CD4-positive, alpha-beta memory T cell (primary cell): ENCODE measurements at regions not wholly inside any gene's neighbourhood (a gene's known extent, or its start where the extent isn't known, plus 50 kb on each side); places are given as distances from the start of the nearest gene placed in this dataset.
"Not testable (repeated sequence)": the region's sequence is repeated elsewhere in the genome, so short reads cannot be mapped to it uniquely, and the experiment has no call there.

Experiments
- CTCF ChIA-PET: fragments of 350-600 bp; sonication (Branson Sonifier 250); formaldehyde crosslinking; loops from one replicate; lab custom pipeline; 2021; ENCODE audit warnings: inconsistent platforms; ENCODE audit not compliant: partially characterized antibody; lab: Charles Lee
- POLR2A ChIA-PET: fragments of 350-600 bp; sonication (Branson Sonifier 250); formaldehyde crosslinking; loops from one replicate; lab custom pipeline; 2021; ENCODE audit not compliant: partially characterized antibody; lab: Charles Lee
- DNase-seq, 5 donors: peaks; one replicate each; pipeline versions ENCODE4 v3.0.0 to v3.0.0-alpha.2; 2020 to 2022; ENCODE audit warnings: mixed read lengths in 1 of 5
- H3K27ac ChIP-seq: one replicate; pipeline ENCODE4 v1.7.0; 2013; ENCODE audit warnings: low read depth, low read length
- H3K27me3 ChIP-seq: 2 replicates; pipeline ENCODE4 v1.7.0; 2013; ENCODE audit warnings: mild to moderate bottlenecking, low read length, moderate library complexity; ENCODE audit not compliant: insufficient read depth
- H3K36me3 ChIP-seq: 2 replicates; pipeline ENCODE4 v1.7.0; 2013; ENCODE audit warnings: mild to moderate bottlenecking, low read length, moderate library complexity; ENCODE audit not compliant: insufficient read depth
- H3K4me1 ChIP-seq: 2 replicates; pipeline ENCODE4 v1.7.0; 2013; ENCODE audit warnings: mild to moderate bottlenecking, low read length, moderate library complexity; ENCODE audit not compliant: insufficient read depth
- H3K4me3 ChIP-seq, 2 donors: one replicate each; pipeline ENCODE4 v1.7.0; 2013; ENCODE audit warnings: low read length in 2 of 2, mild to moderate bottlenecking in 1 of 2
- H3K9me3 ChIP-seq, 2 donors: one replicate each; pipeline ENCODE4 v1.7.0; 2013; ENCODE audit warnings: low read length in 2 of 2, control low read depth in 1 of 2; ENCODE audit not compliant: control insufficient read depth in 1 of 2
- H3K27ac Mint-ChIP-seq, 7 donors: one replicate each; pipeline ENCODE4 v1.8.0; 2020 to 2021; ENCODE audit warnings: mixed read lengths in 7 of 7, mild to moderate bottlenecking in 6 of 7, inconsistent platforms in 3 of 7, moderate library complexity in 3 of 7
- H3K27me3 Mint-ChIP-seq, 2 donors: one replicate each; pipeline ENCODE4 v1.8.0; 2020 to 2021; ENCODE audit warnings: mixed read lengths in 2 of 2
- H3K36me3 Mint-ChIP-seq, 2 donors: one replicate each; pipeline ENCODE4 v1.8.0; 2020 to 2021; ENCODE audit warnings: mixed read lengths in 2 of 2, inconsistent platforms in 1 of 2, mild to moderate bottlenecking in 1 of 2
- H3K4me1 Mint-ChIP-seq, 4 donors: one replicate each; pipeline ENCODE4 v1.8.0; 2020 to 2021; ENCODE audit warnings: mixed read lengths in 4 of 4, mild to moderate bottlenecking in 1 of 4
- H3K4me3 Mint-ChIP-seq, 8 donors: one replicate each; pipeline ENCODE4 v1.8.0; 2020 to 2021; ENCODE audit warnings: mixed read lengths in 8 of 8, mild to moderate bottlenecking in 7 of 8, moderate library complexity in 6 of 8, inconsistent platforms in 3 of 8
- H3K9me3 Mint-ChIP-seq, 8 donors: one replicate each; pipeline ENCODE4 v1.8.0; 2020 to 2021; ENCODE audit warnings: mixed read lengths in 8 of 8, mild to moderate bottlenecking in 5 of 8, inconsistent platforms in 3 of 8, moderate library complexity in 1 of 8
- intact Hi-C: fragments of 100-400 bp; cut with micrococcal nuclease; formaldehyde crosslinking; loops from one replicate; pipeline ENCODE4 v1.15.1; 2023

DNA sequence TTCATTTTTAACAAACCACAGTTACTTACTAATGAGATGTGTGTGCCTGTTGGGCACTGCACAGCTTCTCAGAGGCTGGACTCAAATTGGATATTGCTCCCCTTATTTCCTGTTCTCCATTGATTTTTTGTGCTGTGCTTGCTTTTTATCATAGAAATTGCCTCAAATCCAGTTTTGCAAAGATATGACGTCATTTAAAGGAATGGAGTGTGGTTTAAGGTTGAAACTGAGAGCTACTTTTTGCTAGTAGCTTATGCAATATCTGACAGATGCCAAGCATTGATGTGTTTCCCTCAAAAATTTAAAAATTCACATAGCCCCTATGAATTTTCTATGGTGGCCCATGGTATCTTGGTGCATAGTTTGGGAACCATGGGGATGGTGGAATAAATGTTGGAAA, 67.7 kb upstream of the ROPN1 start:
- Histone ChIP-seq H3K36me3 (no peaks in the 10 kb centered on the region), H3K4me1 (no peaks in the 10 kb centered on the region), H3K27me3 (peaks cover 4% of the 10 kb centered on the region), H3K4me3 (no peak overlapping the region), H3K9me3 (no peaks in the 10 kb centered on the region), H3K27ac (no peak overlapping the region)
- intact Hi-C loops = no loop called here
- H3K27me3 Mint-ChIP-seq = peaks cover 4 to 14% of the 10 kb centered on the region in 2 donors
- no peak for DNase-seq
- POLR2A ChIA-PET = no interaction called here
- peaks cover 0 to 3% (median 0%) of the 10 kb centered on the region in 8 donors for H3K9me3 Mint-ChIP-seq
- H3K4me3 Mint-ChIP-seq = no peak overlapping the region
- CTCF ChIA-PET = interaction anchor here (1.1 kb wide), 1 partner anchor 26 kb away, joined by 4 read pairs; the partner anchor contains the start of gene KALRN
- H3K36me3 Mint-ChIP-seq = no peaks in the 10 kb centered on the region
- H3K4me1 Mint-ChIP-seq = no peaks in the 10 kb centered on the region
- H3K27ac Mint-ChIP-seq = no peak overlapping the region

DNA sequence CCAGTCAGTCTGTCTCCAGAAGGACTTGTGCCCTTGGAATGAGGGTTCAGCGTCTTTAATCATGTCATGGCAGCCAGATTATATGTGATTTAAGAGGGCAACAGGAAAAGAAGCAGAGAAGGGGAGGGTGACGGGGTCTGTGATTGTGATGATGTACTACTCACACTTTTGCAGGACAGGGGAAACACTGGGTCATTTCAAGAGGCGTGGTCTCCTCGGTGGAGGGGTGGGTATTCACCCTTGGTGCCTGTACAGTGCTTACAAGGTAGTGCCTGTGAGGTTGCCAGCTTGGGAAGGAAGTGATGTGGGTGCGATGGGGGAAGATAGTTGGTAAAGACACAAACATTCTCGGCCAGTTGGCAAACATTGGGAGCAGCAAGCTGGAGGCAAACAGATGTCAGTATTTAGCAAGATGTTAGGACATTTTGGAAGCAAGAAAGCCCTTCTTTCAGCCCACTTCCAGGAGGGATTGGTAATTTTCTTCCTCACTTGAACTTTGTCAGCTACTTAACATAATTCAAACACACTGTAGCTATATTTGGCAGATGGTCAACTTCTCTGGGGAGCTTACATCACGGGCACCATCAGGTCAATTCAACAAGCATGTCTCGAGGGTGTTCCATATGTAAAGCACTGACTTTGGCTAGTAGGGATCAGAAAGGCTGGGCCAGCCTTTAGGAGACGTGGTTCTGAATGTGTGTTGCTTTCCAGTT, 71.4 kb upstream of the ROPN1 start:
- CTCF ChIA-PET = interaction anchor here (1.5 kb wide), 1 partner anchor 17 kb away, joined by 3 read pairs; no protein-coding TSS in a partner anchor
- no peaks in the 10 kb centered on the region for H3K27me3 ChIP-seq
- DNase-seq = no peak

GRCh38 chr3:124064050-124064449, 72.1 kb upstream of the ROPN1 start:
- Histone ChIP-seq H3K36me3 (no peaks in the 10 kb centered on the region), H3K27me3 (no peaks in the 10 kb centered on the region), H3K9me3 (no peaks in the 10 kb centered on the region), H3K4me1 (no peaks in the 10 kb centered on the region), H3K4me3 (no peak overlapping the region), H3K27ac (no peak overlapping the region)
- no peak for DNase-seq
- H3K4me1 Mint-ChIP-seq = no peaks in the 10 kb centered on the region
- H3K36me3 Mint-ChIP-seq = no peaks in the 10 kb centered on the region
- CTCF ChIA-PET = interaction anchor here (1.5 kb wide), 1 partner anchor 16 kb away, joined by 3 read pairs; no protein-coding TSS in a partner anchor
- peaks cover 0 to 2% (median 0%) of the 10 kb centered on the region in 8 donors for H3K9me3 Mint-ChIP-seq
- no peak overlapping the region for H3K4me3 Mint-ChIP-seq
- POLR2A ChIA-PET = no interaction called here
- intact Hi-C loops = no loop called here
- peaks cover 5 to 7% of the 10 kb centered on the region in 2 donors for H3K27me3 Mint-ChIP-seq
- no peak overlapping the region for H3K27ac Mint-ChIP-seq

More for the DNA sequence above, 71.4 kb upstream of the ROPN1 start:
- Histone ChIP-seq H3K36me3 (no peaks in the 10 kb centered on the region), H3K27ac (no peak overlapping the region), H3K4me1 (no peaks in the 10 kb centered on the region), H3K9me3 (no peaks in the 10 kb centered on the region), H3K4me3 (no peak overlapping the region)
- intact Hi-C loops = no loop called here
- Mint-ChIP-seq H3K27ac (no peak overlapping the region), H3K27me3 (peaks cover 7% of the 10 kb centered on the region in 2 donors), H3K9me3 (peaks cover 0 to 2% (median 0%) of the 10 kb centered on the region in 8 donors), H3K4me1 (no peaks in the 10 kb centered on the region), H3K4me3 (no peak overlapping the region), H3K36me3 (no peaks in the 10 kb centered on the region)
- POLR2A ChIA-PET = no interaction called here

DNA sequence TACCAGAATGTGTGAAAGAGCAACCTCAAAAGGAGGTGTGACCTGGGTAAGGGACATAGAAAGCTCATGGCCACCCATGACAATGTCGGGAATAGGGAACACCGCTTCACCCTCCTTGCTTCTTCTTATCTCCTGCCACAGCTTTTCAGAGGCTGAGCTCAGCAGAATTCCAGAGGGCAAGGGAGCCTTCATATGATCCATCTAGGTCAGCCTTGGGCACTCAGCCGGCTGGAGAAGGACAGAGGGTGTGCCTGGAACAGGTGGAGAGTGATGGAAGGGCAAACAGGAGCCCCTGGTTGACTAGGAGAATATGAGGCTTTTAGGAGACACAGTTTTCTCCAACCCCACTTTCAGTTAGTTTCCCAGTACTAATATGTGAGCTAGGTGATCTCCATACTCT, 74.6 kb upstream of the ROPN1 start:
- intact Hi-C loops, CTCF ChIA-PET: not testable (repeated sequence)

GRCh38 chr3:124069706-124070105, 77.8 kb upstream of the ROPN1 start:
- intact Hi-C loops, DNase-seq, H3K4me3 Mint-ChIP-seq, H3K4me1 Mint-ChIP-seq, H3K36me3 ChIP-seq, H3K4me1 ChIP-seq, H3K9me3 Mint-ChIP-seq, H3K9me3 ChIP-seq, H3K4me3 ChIP-seq, CTCF ChIA-PET, H3K36me3 Mint-ChIP-seq, POLR2A ChIA-PET, H3K27me3 ChIP-seq, H3K27ac Mint-ChIP-seq, H3K27ac ChIP-seq: not testable (repeated sequence)
- H3K27me3 Mint-ChIP-seq = peaks cover 7 to 15% of the 10 kb centered on the region in 2 donors

More for the DNA sequence above, 74.6 kb upstream of the ROPN1 start:
- H3K4me3 ChIP-seq, DNase-seq, H3K4me3 Mint-ChIP-seq, H3K27me3 ChIP-seq, H3K9me3 Mint-ChIP-seq, H3K4me1 ChIP-seq, H3K27ac ChIP-seq, H3K9me3 ChIP-seq, H3K36me3 ChIP-seq, POLR2A ChIA-PET, H3K27ac Mint-ChIP-seq, H3K36me3 Mint-ChIP-seq, H3K4me1 Mint-ChIP-seq: not testable (repeated sequence)
- peaks cover 7 to 17% of the 10 kb centered on the region in 2 donors for H3K27me3 Mint-ChIP-seq

GRCh38 chr3:124075090-124075489, 83.2 kb upstream of the ROPN1 start:
- H3K27me3 ChIP-seq, H3K4me1 ChIP-seq, DNase-seq, H3K27ac Mint-ChIP-seq, H3K9me3 Mint-ChIP-seq, intact Hi-C loops, H3K4me1 Mint-ChIP-seq, H3K4me3 ChIP-seq, H3K9me3 ChIP-seq, POLR2A ChIA-PET, H3K27ac ChIP-seq, H3K36me3 Mint-ChIP-seq, CTCF ChIA-PET, H3K4me3 Mint-ChIP-seq, H3K36me3 ChIP-seq: not testable (repeated sequence)
- H3K27me3 Mint-ChIP-seq = peaks cover 5 to 13% of the 10 kb centered on the region in 2 donors

DNA sequence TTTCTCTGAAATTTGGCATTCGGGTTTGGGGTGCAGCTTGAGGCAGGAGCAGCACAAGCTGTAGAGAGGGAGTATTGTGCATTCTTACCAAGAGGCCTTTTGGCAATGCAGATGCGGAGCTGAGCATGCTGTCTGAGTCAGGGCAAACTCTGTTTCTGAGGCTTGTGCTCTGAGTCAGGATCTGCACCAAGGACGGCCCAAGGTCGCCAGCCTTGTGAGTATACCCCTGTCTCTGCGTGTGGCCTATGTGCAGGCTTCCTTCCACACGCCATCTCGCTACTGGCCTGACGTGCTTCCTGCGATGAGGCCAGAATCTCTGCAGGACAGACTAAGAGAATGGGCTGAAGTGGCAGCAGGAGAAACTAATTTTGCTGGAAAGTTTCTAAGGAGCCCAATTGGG, 83.8 kb upstream of the ROPN1 start:
- Histone ChIP-seq H3K4me3 (no peak overlapping the region), H3K4me1 (no peaks in the 10 kb centered on the region), H3K36me3 (no peaks in the 10 kb centered on the region), H3K9me3 (no peaks in the 10 kb centered on the region), H3K27ac (no peak overlapping the region), H3K27me3 (no peaks in the 10 kb centered on the region)
- no peak for DNase-seq
- H3K36me3 Mint-ChIP-seq = no peaks in the 10 kb centered on the region
- H3K4me1 Mint-ChIP-seq = no peaks in the 10 kb centered on the region
- ChIA-PET POLR2A (no interaction called here), CTCF (no interaction called here)
- intact Hi-C loops = no loop called here
- peaks cover 0 to 4% (median 0%) of the 10 kb centered on the region in 8 donors for H3K9me3 Mint-ChIP-seq
- peaks cover 8 to 10% of the 10 kb centered on the region in 2 donors for H3K27me3 Mint-ChIP-seq
- no peak overlapping the region for H3K27ac Mint-ChIP-seq
- no peak overlapping the region for H3K4me3 Mint-ChIP-seq
